ENCODE measurements at regions not wholly inside any gene's neighbourhood (a gene's known extent, or its start where the extent isn't known, plus 50 kb on each side); places are given as distances from the start of the nearest gene placed in this dataset.

DNA sequence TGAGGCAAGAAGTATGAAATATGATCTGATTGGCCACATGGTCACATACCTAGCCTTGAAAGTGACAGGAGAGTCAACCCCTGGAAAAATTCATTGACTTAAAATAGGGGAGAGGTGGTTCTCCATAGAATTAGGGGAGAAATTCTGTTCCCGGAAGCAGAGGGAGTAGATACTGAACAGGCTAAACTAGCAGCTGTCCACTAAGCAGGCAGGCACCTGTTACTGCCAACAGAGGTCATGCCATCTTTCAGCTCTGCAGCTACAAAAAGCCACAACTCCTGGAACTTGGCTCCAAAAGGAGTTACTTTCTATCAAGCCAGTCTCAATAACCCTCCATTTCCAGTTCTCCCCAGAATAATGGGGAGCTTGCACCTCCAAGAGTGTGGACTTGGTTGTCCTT lies 352.5 kb downstream of the MAFB start:
- peaks cover 4 to 6% of the 10 kb centered on the region in 2 donors for H3K36me3 Mint-ChIP-seq
- peaks cover 0 to 3% (median 0%) of the 10 kb centered on the region in 7 donors for H3K9me3 Mint-ChIP-seq
- intact Hi-C loops (cut with micrococcal nuclease), result no loop called here
- H3K36me3 ChIP-seq (replicated peaks in 1 of 2; ENCODE audit: control insufficient read depth in 1 of 2, insufficient read depth in 2 of 2, low read length in 2 of 2), result no peaks in the 10 kb centered on the region
- TF ChIP-seq CTCF (IDR thresholded peaks at IDR 0.05), result no peak
- H3K4me2 ChIP-seq (replicated peaks; ENCODE audit: extremely low read depth, low read length, poor library complexity, severe bottlenecking), result no peak overlapping the region
- H3K4me1 Mint-ChIP-seq, result peaks cover 31% of the 10 kb centered on the region
- peak overlapping the region in 1 of 2 donors; percentile 35 for H3K4me3 Mint-ChIP-seq
- H3K27me3 ChIP-seq (ENCODE audit: control insufficient read depth in 2 of 2, insufficient read depth in 2 of 2, low read length in 2 of 2), result peaks cover 0 to 4% of the 10 kb centered on the region in 2 donors
- peaks cover 14 to 28% (median 26%) of the 10 kb centered on the region in 3 donors for H3K27me3 Mint-ChIP-seq (ENCODE audit: low read depth in 3 of 3)
- H3K27ac Mint-ChIP-seq, result peak overlapping the region in 1 of 7 donors; percentile 33
- H3K4me1 ChIP-seq (ENCODE audit: control insufficient read depth in 1 of 2, insufficient read depth in 2 of 2, low read length in 2 of 2), result peaks cover 19 to 28% of the 10 kb centered on the region in 2 donors
- no peak overlapping the region for H2AFZ ChIP-seq (ENCODE audit: insufficient read depth, low read depth, low read length, poor library complexity, severe bottlenecking)
- H3K4me3 ChIP-seq (replicated peaks in 1 of 3; ENCODE audit: low read depth in 2 of 3, low read length in 3 of 3), result no peak overlapping the region
- H3K9me3 ChIP-seq (replicated peaks in 1 of 2; ENCODE audit: control insufficient read depth in 1 of 2, insufficient read depth in 1 of 2, low read length in 2 of 2), result no peaks in the 10 kb centered on the region
- WGBS (ENCODE audit: insufficient coverage), result no CpG with 5 or more reads among the region's 1 CpG
- no peaks in the 10 kb centered on the region for H3K79me2 ChIP-seq (ENCODE audit: insufficient read depth, low read length)
- no peak overlapping the region for H3K27ac ChIP-seq (ENCODE audit: low read depth in 1 of 2, low read length in 2 of 2)
- no peak for DNase-seq
- no peak overlapping the region for H3K9ac ChIP-seq (ENCODE audit: insufficient read depth, low read length, poor library complexity, severe bottlenecking)
- no peaks in the 10 kb centered on the region for H4K20me1 ChIP-seq (ENCODE audit: insufficient read depth, low read length)

DNA sequence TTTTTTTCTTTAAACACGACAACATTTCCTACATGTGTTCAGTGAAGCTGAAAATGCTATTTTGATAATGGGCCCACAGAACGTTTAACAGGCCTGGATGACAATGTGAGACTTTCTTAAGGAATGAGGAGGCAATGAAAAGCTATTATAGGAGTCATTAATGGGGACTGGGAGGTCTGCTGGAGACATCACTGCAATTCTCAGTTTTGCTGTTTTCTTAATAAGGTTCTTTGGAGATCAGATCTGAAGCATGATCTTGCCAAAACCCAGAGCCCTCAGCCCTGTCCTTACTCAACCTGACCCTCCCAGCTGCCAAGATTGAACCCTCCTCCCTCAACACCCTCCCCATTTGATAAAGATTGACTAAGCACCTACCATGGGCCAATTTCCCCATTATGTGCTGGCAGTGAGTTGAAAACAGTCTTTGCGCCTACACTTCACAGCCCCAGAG lies 353.1 kb downstream of the MAFB start:
- peaks cover 4 to 6% of the 10 kb centered on the region in 2 donors for H3K36me3 Mint-ChIP-seq
- peak overlapping the region in 1 of 2 donors; percentile 31 for H3K4me3 Mint-ChIP-seq
- Histone ChIP-seq H3K79me2 (ENCODE audit: insufficient read depth, low read length) (no peaks in the 10 kb centered on the region), H3K36me3 (replicated peaks in 1 of 2; ENCODE audit: control insufficient read depth in 1 of 2, insufficient read depth in 2 of 2, low read length in 2 of 2) (no peaks in the 10 kb centered on the region), H3K27ac (ENCODE audit: low read depth in 1 of 2, low read length in 2 of 2) (no peak overlapping the region), H3K4me1 (ENCODE audit: control insufficient read depth in 1 of 2, insufficient read depth in 2 of 2, low read length in 2 of 2) (peaks cover 19 to 28% of the 10 kb centered on the region in 2 donors), H3K4me3 (replicated peaks in 1 of 3; ENCODE audit: low read depth in 2 of 3, low read length in 3 of 3) (no peak overlapping the region), H3K27me3 (ENCODE audit: control insufficient read depth in 2 of 2, insufficient read depth in 2 of 2, low read length in 2 of 2) (peaks cover 0 to 4% of the 10 kb centered on the region in 2 donors), H3K9me3 (replicated peaks in 1 of 2; ENCODE audit: control insufficient read depth in 1 of 2, insufficient read depth in 1 of 2, low read length in 2 of 2) (no peaks in the 10 kb centered on the region), H3K9ac (ENCODE audit: insufficient read depth, low read length, poor library complexity, severe bottlenecking) (no peak overlapping the region), H4K20me1 (ENCODE audit: insufficient read depth, low read length) (no peaks in the 10 kb centered on the region), H2AFZ (ENCODE audit: insufficient read depth, low read depth, low read length, poor library complexity, severe bottlenecking) (no peak overlapping the region), H3K4me2 (replicated peaks; ENCODE audit: extremely low read depth, low read length, poor library complexity, severe bottlenecking) (no peak overlapping the region)
- TF ChIP-seq CTCF (IDR thresholded peaks at IDR 0.05), result no peak
- H3K27ac Mint-ChIP-seq, result peak overlapping the region in 4 of 7 donors; percentile 37 to 88 (median 70)
- H3K9me3 Mint-ChIP-seq, result peaks cover 0 to 3% (median 0%) of the 10 kb centered on the region in 7 donors
- H3K27me3 Mint-ChIP-seq (ENCODE audit: low read depth in 3 of 3), result peaks cover 14 to 28% (median 26%) of the 10 kb centered on the region in 3 donors
- WGBS (ENCODE audit: insufficient coverage), result 71% methylated on average over 1 of the region's 3 CpGs
- H3K4me1 Mint-ChIP-seq, result peaks cover 31% of the 10 kb centered on the region
- intact Hi-C loops (cut with micrococcal nuclease), result no loop called here
- peak in 1 of 3 donors; percentile 23 for DNase-seq
